TTC549 (cell line): ENCODE measurements at regions not wholly inside any gene's neighbourhood (a gene's known extent, or its start where the extent isn't known, plus 50 kb on each side); places are given as distances from the start of the nearest gene placed in this dataset.

Experiments used
- FAIRE-seq: peaks from 2 replicates; lab custom pipeline; 2012; peaks lifted over from hg19 to GRCh38; lab: Jason Lieb, UNC

DNA sequence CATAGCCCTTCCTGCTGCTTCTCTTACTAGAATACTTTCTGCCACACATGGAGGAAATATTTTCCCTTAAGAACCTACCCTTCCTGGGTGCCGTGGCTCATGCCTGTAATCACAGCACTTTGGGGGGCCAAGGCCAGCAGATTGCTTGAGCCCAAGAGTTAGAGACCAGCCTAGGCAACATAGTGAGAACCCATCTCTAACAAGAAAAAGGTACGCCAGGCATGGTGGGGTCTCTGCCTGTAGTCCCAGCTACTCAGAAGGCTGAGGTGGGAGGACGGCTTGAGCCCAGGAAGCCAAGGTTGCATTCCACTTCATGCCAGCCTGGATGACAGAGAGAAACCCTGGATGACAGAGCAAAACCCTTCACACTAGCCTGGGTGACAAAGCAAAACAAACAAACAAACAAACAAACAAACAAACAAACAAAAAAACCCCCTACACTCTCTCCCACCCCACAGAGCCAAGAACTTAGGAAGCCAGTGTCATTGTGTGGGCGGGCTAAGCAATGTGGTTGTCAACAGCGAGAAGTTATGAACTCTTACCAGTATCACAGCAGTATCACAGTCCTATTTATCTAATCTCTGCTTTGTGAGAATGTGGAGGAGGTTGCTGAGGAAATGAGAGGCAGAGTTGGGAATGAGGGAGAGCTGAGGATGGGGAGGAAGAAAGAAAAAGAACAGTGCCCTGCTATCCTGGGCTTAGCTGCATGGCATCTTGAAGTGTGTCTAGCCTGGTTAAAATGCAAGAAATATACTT, 53.8 kb upstream of the CLEC14A start:
- FAIRE-seq: no peak
